HS-5 (cell line): ENCODE measurements at regions not wholly inside any gene's neighbourhood (a gene's known extent, or its start where the extent isn't known, plus 50 kb on each side); places are given as distances from the start of the nearest gene placed in this dataset.
"Not testable (repeated sequence)": the region's sequence is repeated elsewhere in the genome, so short reads cannot be mapped to it uniquely, and the experiment has no call there.

Experiments
- DNase-seq: peaks from one replicate; pipeline ENCODE4 v3.0.0-alpha.2; 2012; ENCODE audit warnings: low read depth

DNA sequence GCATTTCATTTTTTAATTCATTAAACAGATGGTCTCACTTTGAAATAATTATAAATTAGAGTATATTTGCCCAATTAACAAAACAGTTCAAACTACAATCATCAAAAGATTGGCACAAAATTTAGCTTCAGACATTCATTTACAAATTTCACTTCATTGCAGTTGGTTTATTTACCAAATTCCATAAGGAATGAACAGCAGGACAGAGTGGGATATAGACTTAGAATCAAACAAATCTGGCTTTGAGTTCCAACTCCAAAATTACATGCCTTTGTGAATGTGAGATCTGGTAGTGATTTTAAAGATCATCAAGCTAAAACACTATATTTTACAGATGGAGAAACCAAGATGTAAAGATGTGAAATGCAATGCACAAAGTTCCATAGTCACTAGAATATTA is 310.7 kb upstream of the CNTN5 start:
- DNase-seq: no peak

- DNase-seq: no peak
These were observed 309.8 kb upstream of the CNTN5 start for GRCh38 chr11:98710986-98711385.

DNA sequence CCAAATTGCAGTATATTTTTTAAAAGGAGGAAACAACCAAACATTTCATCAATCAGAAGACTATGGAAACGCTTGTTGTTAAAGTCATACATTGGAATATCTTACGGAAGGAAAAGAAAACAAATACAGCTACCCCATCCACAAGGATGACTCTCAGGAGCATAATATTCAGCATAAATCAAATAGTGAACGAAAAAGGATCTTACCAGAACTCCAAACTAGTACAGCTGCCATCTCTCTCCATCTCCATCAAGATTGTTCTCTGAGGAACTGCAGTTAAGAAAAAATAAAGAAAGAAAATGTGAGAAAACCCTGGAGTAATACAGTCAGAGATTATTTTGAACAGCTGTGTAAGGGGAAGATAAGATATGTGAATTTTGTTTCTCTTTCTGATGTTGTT is 299.8 kb upstream of the CNTN5 start:
- DNase-seq: no peak

DNA sequence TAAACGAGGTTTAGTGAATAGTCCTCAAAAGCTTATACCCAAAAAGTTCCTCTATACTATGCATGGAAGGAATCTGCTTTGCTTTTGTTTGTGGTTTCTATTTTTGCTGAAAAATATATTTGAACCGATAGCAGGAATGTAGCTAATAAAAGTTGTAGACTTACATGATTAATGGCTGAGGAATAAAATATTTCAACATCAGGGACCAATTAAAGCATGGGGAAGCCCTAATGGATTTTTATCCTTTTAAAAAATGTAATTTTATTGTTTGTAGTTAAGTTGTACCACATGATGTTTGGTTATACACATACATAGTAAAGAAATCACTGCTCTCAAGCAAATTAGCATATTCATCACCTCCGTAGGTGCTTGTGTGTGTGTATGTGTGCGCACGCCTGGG is 295.3 kb upstream of the CNTN5 start:
- no peak for DNase-seq

- DNase-seq: no peak
These were observed 292.3 kb upstream of the CNTN5 start for GRCh38 chr11:98728421-98728820.

GRCh38 chr11:98729118-98729517 is 291.6 kb upstream of the CNTN5 start:
- no peak for DNase-seq

- no peak for DNase-seq
These were observed 287.8 kb upstream of the CNTN5 start for GRCh38 chr11:98732947-98733346.

DNA sequence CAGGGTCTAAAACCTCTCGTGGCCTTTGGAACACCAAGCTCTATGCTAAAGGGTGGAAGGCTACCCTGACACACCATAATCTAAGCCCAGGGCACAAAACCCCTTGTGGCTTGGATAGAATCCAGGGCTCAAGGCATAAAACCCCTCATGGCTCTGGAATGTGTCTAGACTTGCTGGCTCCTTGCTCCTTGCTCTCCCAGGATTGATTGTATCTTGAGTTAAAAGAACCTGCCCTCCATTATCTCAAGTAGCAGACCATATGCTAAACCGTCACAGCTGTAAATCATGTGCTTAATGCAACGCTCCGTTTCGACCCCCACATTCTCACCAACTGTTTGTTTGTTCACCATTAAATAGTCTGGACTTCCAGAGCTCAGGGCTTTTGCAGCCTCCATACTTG is 287.4 kb upstream of the CNTN5 start:
- not testable (repeated sequence) for DNase-seq

DNA sequence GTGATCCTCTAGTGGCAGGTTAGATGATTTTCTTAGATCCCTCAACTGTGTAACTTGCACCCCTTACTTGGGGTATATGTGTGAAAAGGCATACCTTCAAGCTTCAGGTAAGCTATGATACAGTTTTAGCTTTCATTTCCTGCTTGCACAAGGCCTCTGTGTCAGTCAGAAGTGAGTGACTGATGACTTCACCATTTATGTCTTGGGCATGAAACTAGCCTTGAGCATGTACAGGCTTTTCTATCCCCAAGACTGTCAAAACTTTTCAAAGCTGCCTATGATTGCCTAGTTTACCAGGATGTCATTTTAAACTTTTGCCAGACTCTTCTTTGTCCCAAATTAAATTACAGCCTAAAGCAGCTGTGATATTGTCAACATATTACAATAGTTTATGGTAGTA is 286.1 kb upstream of the CNTN5 start:
- DNase-seq: no peak

- DNase-seq: no peak
These were observed 283.9 kb upstream of the CNTN5 start for GRCh38 chr11:98736833-98737232.

- DNase-seq: no peak
These were observed 280.4 kb upstream of the CNTN5 start for GRCh38 chr11:98740321-98740720.

DNA sequence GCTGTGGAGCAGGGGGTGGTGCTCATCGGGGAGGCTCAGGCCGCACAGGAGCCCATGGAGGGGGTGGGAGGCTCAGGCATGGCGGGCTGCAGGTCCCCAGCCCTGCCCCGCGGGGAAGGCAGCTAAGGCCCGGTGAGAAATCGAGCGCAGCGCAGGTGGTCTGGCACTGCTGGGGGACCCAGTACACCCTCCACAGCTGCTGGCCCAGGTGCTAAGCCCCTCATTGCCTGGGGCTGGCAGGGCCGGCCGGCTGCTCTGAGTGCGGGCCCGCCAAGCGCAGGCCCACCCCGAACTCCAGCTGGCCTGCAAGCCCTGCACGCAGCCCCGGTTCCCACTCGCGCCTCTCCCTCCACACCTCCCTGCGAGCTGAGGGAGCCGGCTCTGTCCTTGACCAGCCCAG is 257.3 kb upstream of the CNTN5 start:
- not testable (repeated sequence) for DNase-seq

GRCh38 chr11:98766903-98767302 is 253.8 kb upstream of the CNTN5 start:
- no peak for DNase-seq

GRCh38 chr11:98770046-98770445 is 250.7 kb upstream of the CNTN5 start:
- DNase-seq: not testable (repeated sequence)

- no peak for DNase-seq
These were observed 249.0 kb upstream of the CNTN5 start for GRCh38 chr11:98771791-98772190.

DNA sequence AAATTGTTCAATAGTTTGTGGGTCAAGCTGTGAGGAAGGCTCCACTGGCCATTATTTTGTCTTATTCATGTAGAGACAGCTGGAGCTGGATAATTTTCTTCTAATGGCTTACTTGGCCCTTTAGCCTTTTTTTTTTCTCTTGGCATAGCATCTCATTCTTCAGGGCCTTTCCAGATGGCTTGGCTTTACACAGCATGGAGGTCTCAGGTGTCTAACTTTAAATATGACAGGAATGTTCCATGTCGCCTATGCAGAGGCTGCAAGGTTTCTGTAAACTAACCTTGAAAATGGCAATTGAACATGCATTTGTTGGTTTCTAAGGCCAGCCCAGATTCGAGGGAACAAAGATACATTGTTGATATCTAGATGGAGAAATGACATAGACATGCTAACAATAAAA is 247.9 kb upstream of the CNTN5 start:
- no peak for DNase-seq

DNA sequence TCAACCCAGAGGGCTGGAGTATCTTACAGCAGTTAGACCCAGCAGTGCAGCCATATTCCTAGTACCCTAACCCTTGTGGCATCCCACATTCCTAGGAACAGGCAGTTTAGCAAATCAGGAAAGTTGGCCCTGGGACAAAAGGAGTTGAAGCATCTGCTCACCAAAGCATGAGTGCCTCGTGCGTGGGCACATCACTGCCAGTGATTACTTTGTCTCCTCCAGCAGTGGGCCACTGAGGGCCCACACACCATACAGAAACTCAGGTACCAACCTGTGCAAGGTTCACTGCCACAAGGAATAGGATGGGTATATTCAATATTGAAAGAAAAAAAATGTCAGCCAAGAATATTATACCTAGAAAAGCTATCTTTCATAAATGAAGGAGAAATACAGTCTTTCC is 227.5 kb upstream of the CNTN5 start:
- DNase-seq: no peak

GRCh38 chr11:98798333-98798732 is 222.4 kb upstream of the CNTN5 start:
- DNase-seq: no peak

- no peak for DNase-seq
These were observed 220.1 kb upstream of the CNTN5 start for GRCh38 chr11:98800696-98801095.

GRCh38 chr11:98828986-98829708 is 191.6 kb upstream of the CNTN5 start:
- DNase-seq: no peak

GRCh38 chr11:98829971-98830370 is 190.8 kb upstream of the CNTN5 start:
- DNase-seq: no peak

DNA sequence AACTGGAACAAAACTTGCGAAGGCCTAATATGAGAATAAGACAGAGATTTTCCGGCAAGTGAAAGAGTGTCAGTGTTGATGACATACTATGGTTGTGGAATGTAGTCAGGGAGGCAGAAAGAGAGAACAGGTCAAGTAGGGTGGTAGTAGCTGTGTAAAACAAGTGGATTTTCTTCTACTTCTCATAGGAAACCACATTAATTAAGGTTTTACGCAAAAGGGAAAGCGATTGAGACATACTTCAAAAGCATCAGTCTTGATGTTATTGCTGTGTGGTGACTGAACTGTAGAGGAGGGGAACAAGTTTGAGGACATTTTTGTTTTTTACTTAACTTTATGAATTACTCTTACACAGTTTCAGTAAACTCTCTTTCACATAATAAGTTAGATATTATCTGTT is 186.0 kb upstream of the CNTN5 start:
- DNase-seq: no peak

DNA sequence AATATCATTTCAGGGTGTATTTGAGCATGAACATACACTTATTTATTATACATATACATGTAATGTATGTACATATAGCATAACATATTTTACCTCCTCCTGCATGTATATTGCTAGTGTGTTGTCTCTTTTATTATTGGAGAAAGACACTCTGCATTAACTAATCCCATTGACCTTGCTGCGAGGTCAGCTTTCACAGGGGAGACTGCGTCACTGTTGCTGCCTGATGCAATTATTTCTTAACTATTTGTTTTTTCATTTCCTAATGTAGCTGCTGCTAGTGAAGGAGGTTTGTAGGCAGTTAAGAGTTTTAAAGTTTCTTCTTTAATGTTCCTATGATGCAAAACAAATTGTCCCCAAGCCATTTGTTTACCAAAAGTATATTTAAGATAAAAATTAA is 185.4 kb upstream of the CNTN5 start:
- no peak for DNase-seq

DNA sequence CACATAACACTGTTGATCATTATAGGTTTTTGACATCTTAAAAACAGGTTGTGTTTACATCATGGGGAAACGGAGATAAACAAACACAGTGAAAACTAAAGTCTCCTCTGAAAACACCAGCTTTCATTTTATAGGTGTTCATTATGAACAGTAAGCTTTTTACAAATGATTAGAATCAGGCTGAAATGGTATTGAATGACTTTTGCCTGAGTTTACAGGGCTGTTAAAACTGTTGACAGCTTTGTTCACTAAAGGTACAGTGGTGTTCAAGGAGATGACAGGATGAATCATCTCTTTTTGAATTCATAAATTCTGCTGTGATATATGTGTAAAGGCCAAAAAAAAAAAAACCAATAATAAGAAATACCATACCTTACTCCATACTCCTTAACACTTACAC is 184.6 kb upstream of the CNTN5 start:
- DNase-seq: no peak

GRCh38 chr11:98842187-98842586 is 178.6 kb upstream of the CNTN5 start:
- DNase-seq: no peak
